ENCODE measurements at regions not wholly inside any gene's neighbourhood (a gene's known extent, or its start where the extent isn't known, plus 50 kb on each side); places are given as distances from the start of the nearest gene placed in this dataset.

GRCh38 chr13:58018865-58019264 is 387.3 kb downstream of the PCDH17 start:
- H3K4me3 ChIP-seq (replicated peaks in 1 of 2; ENCODE audit: low read depth in 2 of 2, low read length in 2 of 2) = no peak overlapping the region
- no peak for TF ChIP-seq CTCF (IDR thresholded peaks at IDR 0.05; ENCODE audit: low read depth, low read length)
- no peak for DNase-seq (ENCODE audit: low read depth in 2 of 2)

GRCh38 chr13:58024103-58024502 is 392.6 kb downstream of the PCDH17 start:
- no peak overlapping the region for H3K4me3 ChIP-seq (replicated peaks in 1 of 2; ENCODE audit: low read depth in 2 of 2, low read length in 2 of 2)
- no peak for DNase-seq (ENCODE audit: low read depth in 2 of 2)
- no peak for TF ChIP-seq CTCF (IDR thresholded peaks at IDR 0.05; ENCODE audit: low read depth, low read length)

GRCh38 chr13:58025821-58026220 is 394.3 kb downstream of the PCDH17 start:
- peak in 1 of 2 donors; percentile 1 for DNase-seq (ENCODE audit: low read depth in 2 of 2)
- H3K4me3 ChIP-seq (replicated peaks in 1 of 2; ENCODE audit: low read depth in 2 of 2, low read length in 2 of 2) = no peak overlapping the region
- TF ChIP-seq CTCF (IDR thresholded peaks at IDR 0.05; ENCODE audit: low read depth, low read length) = no peak

- no peak for DNase-seq (ENCODE audit: low read depth in 2 of 2)
- no peak for TF ChIP-seq CTCF (IDR thresholded peaks at IDR 0.05; ENCODE audit: low read depth, low read length)
- H3K4me3 ChIP-seq (replicated peaks in 1 of 2; ENCODE audit: low read depth in 2 of 2, low read length in 2 of 2) = no peak overlapping the region
Observed at GRCh38 chr13:58032676-58033460, 401.3 kb downstream of the PCDH17 start.

GRCh38 chr13:58043971-58044370 is 412.4 kb downstream of the PCDH17 start:
- no peak for DNase-seq (ENCODE audit: low read depth in 2 of 2)
- H3K4me3 ChIP-seq (replicated peaks in 1 of 2; ENCODE audit: low read depth in 2 of 2, low read length in 2 of 2) = no peak overlapping the region
- no peak for TF ChIP-seq CTCF (IDR thresholded peaks at IDR 0.05; ENCODE audit: low read depth, low read length)

GRCh38 chr13:58048670-58049069 is 417.1 kb downstream of the PCDH17 start:
- TF ChIP-seq CTCF (IDR thresholded peaks at IDR 0.05; ENCODE audit: low read depth, low read length) = no peak
- no peak overlapping the region for H3K4me3 ChIP-seq (replicated peaks in 1 of 2; ENCODE audit: low read depth in 2 of 2, low read length in 2 of 2)
- DNase-seq (ENCODE audit: low read depth in 2 of 2) = no peak

GRCh38 chr13:58051396-58051795 is 419.9 kb downstream of the PCDH17 start:
- no peak for DNase-seq (ENCODE audit: low read depth in 2 of 2)
- H3K4me3 ChIP-seq (replicated peaks in 1 of 2; ENCODE audit: low read depth in 2 of 2, low read length in 2 of 2) = no peak overlapping the region
- no peak for TF ChIP-seq CTCF (IDR thresholded peaks at IDR 0.05; ENCODE audit: low read depth, low read length)
